Right atrium auricular region (tissue), 2 donors: ENCODE measurements at regions not wholly inside any gene's neighbourhood (a gene's known extent, or its start where the extent isn't known, plus 50 kb on each side); places are given as distances from the start of the nearest gene placed in this dataset.

Experiments
- DNase-seq: peaks from one replicate; pipeline ENCODE4 v3.0.0-alpha.2; 2019; ENCODE audit warnings: low spot score
- H3K27ac ChIP-seq, 2 donors: fragments of 200-600 bp; sonication (generic); 1 replicate in 1 of 2; 2 replicates in 1 of 2; pipeline ENCODE4 v1.5.1; 2016 to 2019
- H3K27me3 ChIP-seq, 2 donors: fragments of 200-600 bp; sonication (generic); one replicate each; pipeline versions ENCODE4 v1.5.1 to v1.6.0; 2017 to 2019
- H3K36me3 ChIP-seq: fragments of 200-600 bp; sonication (generic); one replicate; pipeline ENCODE4 v1.5.1; 2016
- H3K4me1 ChIP-seq, 2 donors: fragments of 200-600 bp; sonication (generic); one replicate each; pipeline versions ENCODE4 v1.5.1 to v1.6.0; 2017 to 2019
- H3K4me3 ChIP-seq, 2 donors: fragments of 200-600 bp; sonication (generic); 1 replicate in 1 of 2; 2 replicates in 1 of 2; pipeline ENCODE4 v1.5.1; 2017 to 2019; ENCODE audit warnings: mild to moderate bottlenecking in 1 of 2, moderate library complexity in 1 of 2
- H3K9me3 ChIP-seq, 2 donors: fragments of 200-600 bp; sonication (generic); one replicate each; pipeline ENCODE4 v1.5.1; 2019
- TF ChIP-seq, protein P1 (sequence below), 2 donors: fragments of 200-600 bp; sonication (generic); IDR thresholded peaks; one replicate each; pipeline ENCODE4 v1.5.1; 2019; ENCODE audit warnings: antibody characterized with exemption in 2 of 2

DNA sequence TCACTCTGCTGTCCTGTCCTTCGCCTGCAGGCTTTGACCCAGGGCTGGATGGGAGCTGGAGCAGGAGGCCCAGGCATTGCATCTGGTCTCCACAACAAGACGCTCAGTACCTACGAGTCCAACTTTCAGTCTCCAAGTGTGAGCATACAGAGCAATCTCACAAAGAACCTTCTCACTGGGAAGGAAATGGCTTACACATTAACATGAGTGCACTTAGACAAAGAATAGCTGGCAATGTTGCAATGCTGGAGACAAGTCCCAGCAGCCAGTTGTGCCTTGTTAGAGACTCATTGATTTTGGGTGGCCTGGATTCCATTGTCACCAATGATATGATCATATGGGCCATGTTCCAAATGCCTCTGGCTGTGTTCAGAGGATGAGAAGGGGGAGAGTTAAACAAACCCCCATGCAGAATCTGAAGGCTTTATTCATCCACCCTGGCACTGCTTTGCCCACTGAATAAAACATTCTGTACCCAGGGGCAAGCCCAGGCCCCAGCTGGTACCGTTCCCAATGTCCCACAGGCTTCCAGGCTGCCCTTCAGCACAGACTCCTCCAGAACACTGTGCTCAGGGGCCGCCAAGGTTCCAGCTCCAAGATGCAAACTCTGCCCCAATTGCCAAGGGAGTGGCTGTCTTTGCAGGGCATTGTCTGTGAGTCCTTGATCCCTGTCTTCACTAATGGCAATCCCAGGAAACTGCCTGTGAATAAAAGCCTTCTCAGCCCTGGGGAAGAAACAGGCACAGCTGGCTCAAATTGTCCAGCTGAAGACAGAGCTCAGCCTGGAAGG lies 185.5 kb downstream of the HSD17B3 start:
- Histone ChIP-seq H3K27me3 (no peaks in the 10 kb centered on the region), H3K9me3 (peaks cover 0 to 7% of the 10 kb centered on the region in 2 donors), H3K36me3 (no peaks in the 10 kb centered on the region), H3K4me3 (no peak overlapping the region), H3K4me1 (no peaks in the 10 kb centered on the region), H3K27ac (no peak overlapping the region)
- DNase-seq = no peak
- TF ChIP-seq, protein P1, sequence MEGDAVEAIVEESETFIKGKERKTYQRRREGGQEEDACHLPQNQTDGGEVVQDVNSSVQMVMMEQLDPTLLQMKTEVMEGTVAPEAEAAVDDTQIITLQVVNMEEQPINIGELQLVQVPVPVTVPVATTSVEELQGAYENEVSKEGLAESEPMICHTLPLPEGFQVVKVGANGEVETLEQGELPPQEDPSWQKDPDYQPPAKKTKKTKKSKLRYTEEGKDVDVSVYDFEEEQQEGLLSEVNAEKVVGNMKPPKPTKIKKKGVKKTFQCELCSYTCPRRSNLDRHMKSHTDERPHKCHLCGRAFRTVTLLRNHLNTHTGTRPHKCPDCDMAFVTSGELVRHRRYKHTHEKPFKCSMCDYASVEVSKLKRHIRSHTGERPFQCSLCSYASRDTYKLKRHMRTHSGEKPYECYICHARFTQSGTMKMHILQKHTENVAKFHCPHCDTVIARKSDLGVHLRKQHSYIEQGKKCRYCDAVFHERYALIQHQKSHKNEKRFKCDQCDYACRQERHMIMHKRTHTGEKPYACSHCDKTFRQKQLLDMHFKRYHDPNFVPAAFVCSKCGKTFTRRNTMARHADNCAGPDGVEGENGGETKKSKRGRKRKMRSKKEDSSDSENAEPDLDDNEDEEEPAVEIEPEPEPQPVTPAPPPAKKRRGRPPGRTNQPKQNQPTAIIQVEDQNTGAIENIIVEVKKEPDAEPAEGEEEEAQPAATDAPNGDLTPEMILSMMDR (IDR thresholded peaks at IDR 0.05) = no peak

GRCh38 chr9:96115836-96116235 lies 186.1 kb downstream of the HSD17B3 start:
- no peak for DNase-seq
- peaks cover 0 to 7% of the 10 kb centered on the region in 2 donors for H3K9me3 ChIP-seq
- H3K27ac ChIP-seq = no peak overlapping the region
- H3K4me3 ChIP-seq = no peak overlapping the region
- no peaks in the 10 kb centered on the region for H3K4me1 ChIP-seq
- no peaks in the 10 kb centered on the region for H3K27me3 ChIP-seq
- no peaks in the 10 kb centered on the region for H3K36me3 ChIP-seq
- TF ChIP-seq, protein P1 (IDR thresholded peaks at IDR 0.05) = no peak

DNA sequence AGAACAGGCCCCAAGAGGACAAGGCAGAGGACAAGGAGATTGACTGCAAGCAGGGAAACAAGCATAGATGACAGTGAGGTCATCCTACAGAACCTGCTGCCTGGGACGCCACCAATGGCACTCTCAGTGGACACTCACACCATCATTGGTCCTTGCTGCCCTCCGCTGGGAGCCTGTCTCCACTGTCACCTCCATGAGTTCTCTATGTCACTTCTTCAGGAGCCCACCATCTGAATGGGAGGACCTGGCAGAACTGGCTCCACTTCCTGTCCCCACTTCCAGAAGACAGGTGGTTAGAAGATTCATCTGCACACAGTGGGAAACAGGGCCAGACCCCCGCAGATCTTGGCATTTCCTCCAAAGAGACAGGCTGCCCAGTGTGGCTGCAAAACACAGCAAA lies 188.9 kb downstream of the HSD17B3 start:
- Histone ChIP-seq H3K27ac (no peak overlapping the region), H3K9me3 (no peaks in the 10 kb centered on the region), H3K36me3 (no peaks in the 10 kb centered on the region), H3K4me3 (no peak overlapping the region), H3K4me1 (no peaks in the 10 kb centered on the region), H3K27me3 (no peaks in the 10 kb centered on the region)
- TF ChIP-seq, protein P1 (IDR thresholded peaks at IDR 0.05) = no peak
- no peak for DNase-seq

GRCh38 chr9:96109680-96110351 lies 192.2 kb downstream of the HSD17B3 start:
- Histone ChIP-seq H3K36me3 (no peaks in the 10 kb centered on the region), H3K27ac (no peak overlapping the region), H3K4me3 (no peak overlapping the region), H3K9me3 (peaks cover 0 to 22% of the 10 kb centered on the region in 2 donors), H3K27me3 (no peaks in the 10 kb centered on the region), H3K4me1 (no peaks in the 10 kb centered on the region)
- TF ChIP-seq, protein P1 (IDR thresholded peaks at IDR 0.05) = no peak
- DNase-seq = no peak

GRCh38 chr9:96108691-96109380 lies 193.1 kb downstream of the HSD17B3 start:
- TF ChIP-seq, protein P1 (IDR thresholded peaks at IDR 0.05) = no peak
- DNase-seq = no peak
- H3K27me3 ChIP-seq = no peaks in the 10 kb centered on the region
- no peak overlapping the region for H3K4me3 ChIP-seq
- H3K36me3 ChIP-seq = no peaks in the 10 kb centered on the region
- H3K27ac ChIP-seq = no peak overlapping the region
- H3K4me1 ChIP-seq = no peaks in the 10 kb centered on the region
- H3K9me3 ChIP-seq = peaks cover 0 to 28% of the 10 kb centered on the region in 2 donors
